ENCODE measurements at regions not wholly inside any gene's neighbourhood (a gene's known extent, or its start where the extent isn't known, plus 50 kb on each side); places are given as distances from the start of the nearest gene placed in this dataset.

GRCh38 chr10:22824984-22825383, 102.9 kb upstream of the ARMC3 start:
- TF ChIP-seq, protein P1, sequence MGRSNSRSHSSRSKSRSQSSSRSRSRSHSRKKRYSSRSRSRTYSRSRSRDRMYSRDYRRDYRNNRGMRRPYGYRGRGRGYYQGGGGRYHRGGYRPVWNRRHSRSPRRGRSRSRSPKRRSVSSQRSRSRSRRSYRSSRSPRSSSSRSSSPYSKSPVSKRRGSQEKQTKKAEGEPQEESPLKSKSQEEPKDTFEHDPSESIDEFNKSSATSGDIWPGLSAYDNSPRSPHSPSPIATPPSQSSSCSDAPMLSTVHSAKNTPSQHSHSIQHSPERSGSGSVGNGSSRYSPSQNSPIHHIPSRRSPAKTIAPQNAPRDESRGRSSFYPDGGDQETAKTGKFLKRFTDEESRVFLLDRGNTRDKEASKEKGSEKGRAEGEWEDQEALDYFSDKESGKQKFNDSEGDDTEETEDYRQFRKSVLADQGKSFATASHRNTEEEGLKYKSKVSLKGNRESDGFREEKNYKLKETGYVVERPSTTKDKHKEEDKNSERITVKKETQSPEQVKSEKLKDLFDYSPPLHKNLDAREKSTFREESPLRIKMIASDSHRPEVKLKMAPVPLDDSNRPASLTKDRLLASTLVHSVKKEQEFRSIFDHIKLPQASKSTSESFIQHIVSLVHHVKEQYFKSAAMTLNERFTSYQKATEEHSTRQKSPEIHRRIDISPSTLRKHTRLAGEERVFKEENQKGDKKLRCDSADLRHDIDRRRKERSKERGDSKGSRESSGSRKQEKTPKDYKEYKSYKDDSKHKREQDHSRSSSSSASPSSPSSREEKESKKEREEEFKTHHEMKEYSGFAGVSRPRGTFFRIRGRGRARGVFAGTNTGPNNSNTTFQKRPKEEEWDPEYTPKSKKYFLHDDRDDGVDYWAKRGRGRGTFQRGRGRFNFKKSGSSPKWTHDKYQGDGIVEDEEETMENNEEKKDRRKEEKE (IDR thresholded peaks at IDR 0.05): no peak
- no peak for TF ChIP-seq ELF4 (CRISPR knock-in tag; IDR thresholded peaks at IDR 0.05; ENCODE audit: borderline replicate concordance)
- TF ChIP-seq, protein P2, sequence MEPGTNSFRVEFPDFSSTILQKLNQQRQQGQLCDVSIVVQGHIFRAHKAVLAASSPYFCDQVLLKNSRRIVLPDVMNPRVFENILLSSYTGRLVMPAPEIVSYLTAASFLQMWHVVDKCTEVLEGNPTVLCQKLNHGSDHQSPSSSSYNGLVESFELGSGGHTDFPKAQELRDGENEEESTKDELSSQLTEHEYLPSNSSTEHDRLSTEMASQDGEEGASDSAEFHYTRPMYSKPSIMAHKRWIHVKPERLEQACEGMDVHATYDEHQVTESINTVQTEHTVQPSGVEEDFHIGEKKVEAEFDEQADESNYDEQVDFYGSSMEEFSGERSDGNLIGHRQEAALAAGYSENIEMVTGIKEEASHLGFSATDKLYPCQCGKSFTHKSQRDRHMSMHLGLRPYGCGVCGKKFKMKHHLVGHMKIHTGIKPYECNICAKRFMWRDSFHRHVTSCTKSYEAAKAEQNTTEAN (CRISPR knock-in tag; conservative IDR thresholded peaks at IDR 0.05): no peak
- no peak for TF ChIP-seq SMAD9 (CRISPR knock-in tag; IDR thresholded peaks at IDR 0.05)
- TF ChIP-seq, protein P3, sequence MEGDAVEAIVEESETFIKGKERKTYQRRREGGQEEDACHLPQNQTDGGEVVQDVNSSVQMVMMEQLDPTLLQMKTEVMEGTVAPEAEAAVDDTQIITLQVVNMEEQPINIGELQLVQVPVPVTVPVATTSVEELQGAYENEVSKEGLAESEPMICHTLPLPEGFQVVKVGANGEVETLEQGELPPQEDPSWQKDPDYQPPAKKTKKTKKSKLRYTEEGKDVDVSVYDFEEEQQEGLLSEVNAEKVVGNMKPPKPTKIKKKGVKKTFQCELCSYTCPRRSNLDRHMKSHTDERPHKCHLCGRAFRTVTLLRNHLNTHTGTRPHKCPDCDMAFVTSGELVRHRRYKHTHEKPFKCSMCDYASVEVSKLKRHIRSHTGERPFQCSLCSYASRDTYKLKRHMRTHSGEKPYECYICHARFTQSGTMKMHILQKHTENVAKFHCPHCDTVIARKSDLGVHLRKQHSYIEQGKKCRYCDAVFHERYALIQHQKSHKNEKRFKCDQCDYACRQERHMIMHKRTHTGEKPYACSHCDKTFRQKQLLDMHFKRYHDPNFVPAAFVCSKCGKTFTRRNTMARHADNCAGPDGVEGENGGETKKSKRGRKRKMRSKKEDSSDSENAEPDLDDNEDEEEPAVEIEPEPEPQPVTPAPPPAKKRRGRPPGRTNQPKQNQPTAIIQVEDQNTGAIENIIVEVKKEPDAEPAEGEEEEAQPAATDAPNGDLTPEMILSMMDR (CRISPR knock-in tag; IDR thresholded peaks at IDR 0.05): no peak
- TF ChIP-seq ZNF703 (CRISPR knock-in tag; IDR thresholded peaks at IDR 0.05; ENCODE audit: borderline replicate concordance): no peak
- TF ChIP-seq ZNF383 (CRISPR knock-in tag; IDR thresholded peaks at IDR 0.05; ENCODE audit: borderline replicate concordance): no peak
- TF ChIP-seq HMG20B (CRISPR knock-in tag; conservative IDR thresholded peaks at IDR 0.05): no peak
- TF ChIP-seq YY1 (IDR thresholded peaks at IDR 0.05; ENCODE audit: insufficient read depth, insufficient replicate concordance, low read depth, low read length): no peak
